ENCODE measurements at regions not wholly inside any gene's neighbourhood (a gene's known extent, or its start where the extent isn't known, plus 50 kb on each side); places are given as distances from the start of the nearest gene placed in this dataset.

GRCh38 chr4:123826896-123827295 is 430.3 kb downstream of the SPRY1 start:
- DNase-seq (ENCODE audit: low read depth in 3 of 3, low spot score in 2 of 3) = no peak

- DNase-seq (ENCODE audit: low read depth in 3 of 3, low spot score in 2 of 3) = no peak
Measured at GRCh38 chr4:123827511-123827910, 430.9 kb downstream of the SPRY1 start.

- no peak for DNase-seq (ENCODE audit: low read depth in 3 of 3, low spot score in 2 of 3)
Measured at GRCh38 chr4:123830930-123831329, 434.3 kb downstream of the SPRY1 start.

GRCh38 chr4:123832173-123833026 is 435.8 kb downstream of the SPRY1 start:
- no peak for DNase-seq (ENCODE audit: low read depth in 3 of 3, low spot score in 2 of 3)

- DNase-seq (ENCODE audit: low read depth in 3 of 3, low spot score in 2 of 3) = no peak
Measured at GRCh38 chr4:123833171-123833643, 436.6 kb downstream of the SPRY1 start.

GRCh38 chr4:123835831-123836590 is 439.4 kb downstream of the SPRY1 start:
- DNase-seq (ENCODE audit: low read depth in 3 of 3, low spot score in 2 of 3) = no peak

GRCh38 chr4:123836851-123837595 is 440.4 kb downstream of the SPRY1 start:
- no peak for DNase-seq (ENCODE audit: low read depth in 3 of 3, low spot score in 2 of 3)

- DNase-seq (ENCODE audit: low read depth in 3 of 3, low spot score in 2 of 3) = no peak
Measured at GRCh38 chr4:123838474-123838873, 441.9 kb downstream of the SPRY1 start.

GRCh38 chr4:123840197-123840596 is 443.6 kb downstream of the SPRY1 start:
- no peak for DNase-seq (ENCODE audit: low read depth in 3 of 3, low spot score in 2 of 3)

GRCh38 chr4:123841447-123842121 is 445.0 kb downstream of the SPRY1 start:
- DNase-seq (ENCODE audit: low read depth in 3 of 3, low spot score in 2 of 3) = no peak

GRCh38 chr4:123843137-123843536 is 446.5 kb downstream of the SPRY1 start:
- no peak for DNase-seq (ENCODE audit: low read depth in 3 of 3, low spot score in 2 of 3)

- no peak for DNase-seq (ENCODE audit: low read depth in 3 of 3, low spot score in 2 of 3)
Measured at GRCh38 chr4:123844374-123844773, 447.8 kb downstream of the SPRY1 start.

GRCh38 chr4:123846092-123846491 is 449.5 kb downstream of the SPRY1 start:
- no peak for DNase-seq (ENCODE audit: low read depth in 3 of 3, low spot score in 2 of 3)

GRCh38 chr4:123846561-123846960 is 450.0 kb downstream of the SPRY1 start:
- no peak for DNase-seq (ENCODE audit: low read depth in 3 of 3, low spot score in 2 of 3)

- DNase-seq (ENCODE audit: low read depth in 3 of 3, low spot score in 2 of 3) = no peak
Measured at GRCh38 chr4:123848606-123849005, 452.0 kb downstream of the SPRY1 start.

GRCh38 chr4:123849495-123849894 is 452.9 kb downstream of the SPRY1 start:
- no peak for DNase-seq (ENCODE audit: low read depth in 3 of 3, low spot score in 2 of 3)

- no peak for DNase-seq (ENCODE audit: low read depth in 3 of 3, low spot score in 2 of 3)
Measured at GRCh38 chr4:123851521-123851920, 454.9 kb downstream of the SPRY1 start.

GRCh38 chr4:123853651-123854050 is 457.1 kb downstream of the SPRY1 start:
- no peak for DNase-seq (ENCODE audit: low read depth in 3 of 3, low spot score in 2 of 3)

- DNase-seq (ENCODE audit: low read depth in 3 of 3, low spot score in 2 of 3) = no peak
Measured at GRCh38 chr4:123856689-123857545, 460.3 kb downstream of the SPRY1 start.

- no peak for DNase-seq (ENCODE audit: low read depth in 3 of 3, low spot score in 2 of 3)
Measured at GRCh38 chr4:123858465-123858864, 461.9 kb downstream of the SPRY1 start.

Measured in right renal cortex interstitium (tissue), 3 donors.